Activated T-cell treated with anti-CD3 and anti-CD28 coated beads, Interleukin-2, amount 50 U/mL, for 48 hours (primary cell): ENCODE measurements at regions not wholly inside any gene's neighbourhood (a gene's known extent, or its start where the extent isn't known, plus 50 kb on each side); places are given as distances from the start of the nearest gene placed in this dataset.

Experiments
- DNase-seq, 2 experiments: peaks; one replicate each; pipeline ENCODE4 v3.0.0-alpha.2; 2020

DNA sequence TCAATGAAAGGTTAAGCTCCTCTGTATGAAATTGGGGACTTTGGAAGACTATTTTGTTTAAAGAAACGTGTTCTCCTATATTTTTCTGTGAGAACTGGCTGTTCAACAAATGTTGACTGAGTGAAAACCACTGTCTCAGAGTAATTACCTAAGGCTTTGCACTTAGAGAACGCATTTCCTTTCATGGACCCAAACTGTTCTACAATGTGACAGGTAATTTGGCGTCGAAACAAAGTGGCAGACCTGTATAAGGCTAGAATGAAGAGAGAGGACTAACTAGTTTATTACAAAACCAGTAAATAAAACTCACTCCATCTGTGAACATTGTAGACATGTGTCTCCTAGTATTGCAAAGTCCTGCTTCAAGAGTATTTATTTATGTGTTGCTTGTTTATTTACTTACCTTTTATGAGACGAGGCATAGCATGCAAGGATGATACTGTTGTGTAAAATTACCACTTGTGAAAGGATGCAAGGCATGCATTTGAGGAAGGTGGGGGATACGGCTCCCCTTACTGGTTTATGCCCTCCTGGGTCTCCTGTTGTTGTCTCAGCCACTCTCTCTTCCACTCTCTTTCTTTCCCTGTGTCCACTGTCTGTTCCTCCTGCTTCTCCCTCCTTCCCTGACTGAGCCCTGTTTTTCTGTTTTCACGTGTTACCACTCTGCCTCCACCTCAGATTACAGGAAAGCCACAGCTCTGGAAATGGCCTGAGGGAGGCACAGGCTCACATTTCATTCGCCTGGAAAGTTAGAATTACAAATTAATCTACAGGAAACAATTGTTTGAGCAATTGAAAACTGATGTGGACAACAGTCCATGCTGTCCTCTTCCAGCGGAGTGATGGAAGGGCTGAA is 444.0 kb upstream of the ZNF608 start:
- DNase-seq: no peak

DNA sequence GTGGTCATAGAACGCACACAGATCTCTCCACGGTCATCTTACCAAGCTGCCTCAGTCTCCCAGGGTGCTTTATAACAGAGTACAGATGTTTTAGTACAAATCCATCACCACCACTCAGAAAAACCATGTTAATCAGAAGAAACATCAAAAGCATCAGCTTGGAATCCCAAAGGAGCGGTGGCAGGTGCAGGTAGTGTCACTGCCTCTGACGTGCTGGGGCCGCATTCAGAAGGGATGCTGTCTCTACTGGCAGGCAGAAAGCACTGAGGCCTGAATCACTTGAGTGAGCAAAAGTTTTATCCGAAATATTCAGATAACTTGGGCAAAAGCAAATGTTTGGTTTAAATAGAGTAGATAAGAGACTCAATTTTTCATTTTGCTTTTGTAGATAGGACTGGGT is 448.4 kb upstream of the ZNF608 start:
- no peak for DNase-seq

GRCh38 chr5:125196481-125197111 is 450.2 kb upstream of the ZNF608 start:
- DNase-seq: no peak

DNA sequence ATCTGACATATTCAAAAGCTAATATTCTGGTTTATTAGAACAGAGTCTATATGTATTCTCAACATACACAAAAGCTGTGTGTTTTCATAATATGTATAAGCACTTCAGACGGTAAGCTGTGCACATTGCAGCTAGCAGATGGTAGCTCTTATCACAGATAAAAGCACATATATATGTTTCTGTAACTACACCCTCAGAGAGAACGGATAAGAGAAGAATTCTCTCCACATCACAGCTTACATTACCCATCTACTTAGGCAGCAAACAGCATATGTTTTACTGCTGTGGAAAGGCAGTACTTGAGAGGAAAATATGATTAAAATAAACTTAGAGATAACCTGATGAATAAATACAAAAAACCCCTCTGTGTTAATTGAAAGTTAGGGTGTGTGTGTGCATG is 450.9 kb upstream of the ZNF608 start:
- no peak for DNase-seq

DNA sequence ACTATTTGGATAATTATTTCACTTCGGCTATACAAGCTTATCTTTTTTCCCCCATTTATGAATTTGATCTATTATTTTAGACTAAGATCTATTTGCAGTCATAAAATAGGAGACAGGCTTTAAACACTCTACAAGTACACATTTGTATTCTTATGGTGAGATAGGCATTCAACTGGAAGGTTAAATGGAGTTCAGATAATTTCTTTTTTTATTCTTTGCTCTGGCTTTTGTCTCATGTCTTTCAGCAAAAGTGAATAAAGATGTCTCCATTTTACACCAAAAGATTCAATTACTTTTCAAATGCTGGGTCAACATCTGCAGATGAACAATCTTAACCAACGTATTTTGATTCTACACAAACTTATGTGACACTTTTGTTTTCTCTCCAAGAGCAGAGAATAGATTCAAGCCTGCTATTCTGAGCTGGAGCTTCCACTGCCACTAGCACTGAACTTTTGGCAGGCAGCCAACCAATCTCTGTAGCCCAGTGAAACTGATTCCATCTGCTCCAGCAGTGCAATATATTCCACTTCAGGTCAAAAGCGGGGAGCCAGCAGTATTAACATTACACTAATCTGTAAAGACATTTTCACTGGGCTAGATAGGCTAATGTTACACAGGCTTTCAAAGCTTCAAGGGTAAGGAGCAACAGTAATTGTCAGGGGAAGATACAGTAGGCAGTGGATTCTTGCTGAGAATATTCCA is 452.0 kb upstream of the ZNF608 start:
- no peak for DNase-seq

GRCh38 chr5:125199373-125199772 is 452.9 kb upstream of the ZNF608 start:
- no peak for DNase-seq

DNA sequence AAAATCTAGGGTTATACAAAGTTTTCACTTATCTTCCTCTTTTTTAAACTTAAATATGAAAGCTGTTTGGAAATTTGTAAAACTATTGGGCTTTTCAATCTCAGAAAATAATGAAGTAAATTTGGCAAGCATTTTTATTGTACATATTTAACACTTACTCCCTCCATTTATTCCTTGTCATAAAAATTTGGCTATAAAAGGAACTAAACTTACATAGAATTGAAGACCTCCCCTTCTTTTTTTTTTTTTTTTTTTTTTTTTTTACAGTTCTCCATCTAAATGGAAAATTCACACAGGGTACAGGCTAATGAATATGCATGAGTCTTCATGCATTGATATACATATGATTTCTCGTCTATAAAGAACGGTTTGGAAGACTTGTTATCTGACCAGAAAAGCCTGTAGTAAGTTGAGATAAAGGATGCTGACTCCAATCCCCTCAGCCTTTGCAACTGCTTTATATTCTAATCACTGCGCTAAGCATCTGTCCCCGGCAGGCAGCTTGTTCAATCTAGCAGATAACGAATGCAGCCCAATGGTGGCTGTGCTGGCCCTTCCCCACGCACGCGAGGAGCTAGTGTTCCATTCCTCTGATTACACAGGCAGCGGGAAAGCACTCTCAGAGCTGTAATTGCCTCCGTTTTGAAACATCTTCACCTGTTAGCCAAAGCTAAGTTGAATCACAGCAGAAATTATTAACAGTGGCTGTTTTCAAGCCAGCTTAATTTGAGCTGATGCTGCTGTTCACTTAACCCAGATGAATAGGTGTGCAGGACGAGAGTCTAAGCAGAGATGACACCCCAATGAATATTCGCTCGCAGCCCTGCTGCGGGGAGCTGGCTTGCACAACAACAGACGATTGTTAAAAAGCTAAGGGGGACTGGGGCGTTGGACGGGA is 453.8 kb upstream of the ZNF608 start:
- no peak for DNase-seq

DNA sequence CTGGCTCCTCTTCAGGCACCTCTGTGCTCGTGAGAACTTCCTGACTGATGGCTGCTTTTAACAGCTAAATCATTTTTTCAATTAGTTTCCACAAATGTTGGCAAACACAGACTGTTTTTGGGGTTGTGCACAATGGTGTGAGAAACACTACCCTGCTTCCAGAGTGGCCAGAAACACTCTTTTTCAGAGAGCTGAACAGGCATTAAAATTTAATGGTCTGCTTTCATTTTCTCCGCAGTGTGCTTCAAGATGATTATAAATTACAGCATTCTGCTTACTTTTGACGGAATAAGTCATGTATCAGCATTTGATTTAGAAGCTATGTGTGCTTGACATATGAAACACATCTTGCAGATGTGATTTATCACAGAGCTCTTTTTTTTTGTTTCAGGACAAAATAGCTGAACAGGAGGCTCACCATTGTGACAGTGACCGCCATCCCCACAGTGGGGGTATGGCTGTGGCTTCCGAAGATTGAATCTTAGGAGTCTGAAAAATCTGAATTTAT is 454.5 kb upstream of the ZNF608 start:
- no peak for DNase-seq

- no peak for DNase-seq
These were observed 455.1 kb upstream of the ZNF608 start for GRCh38 chr5:125201446-125202052.

DNA sequence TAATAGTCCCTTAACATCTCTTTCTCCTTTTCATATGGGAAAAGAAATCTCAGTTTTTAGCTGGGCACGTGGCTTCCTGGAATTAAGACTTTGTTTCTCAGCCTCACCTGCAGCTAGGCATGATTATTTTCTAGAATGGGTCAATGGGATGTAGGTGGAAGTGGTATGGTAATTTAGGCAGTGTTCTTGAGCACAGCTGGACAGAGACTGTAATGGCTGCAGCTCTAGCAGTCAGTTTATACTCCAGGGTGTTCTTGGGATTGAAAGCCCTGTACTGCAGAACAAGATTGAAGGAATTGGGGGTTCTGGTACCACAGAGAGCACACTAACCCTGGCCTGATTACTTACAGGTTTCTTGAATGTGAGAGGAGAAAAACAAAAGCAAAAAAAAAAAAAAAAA is 455.9 kb upstream of the ZNF608 start:
- DNase-seq: no peak

GRCh38 chr5:125202871-125203438 is 456.5 kb upstream of the ZNF608 start:
- no peak for DNase-seq

DNA sequence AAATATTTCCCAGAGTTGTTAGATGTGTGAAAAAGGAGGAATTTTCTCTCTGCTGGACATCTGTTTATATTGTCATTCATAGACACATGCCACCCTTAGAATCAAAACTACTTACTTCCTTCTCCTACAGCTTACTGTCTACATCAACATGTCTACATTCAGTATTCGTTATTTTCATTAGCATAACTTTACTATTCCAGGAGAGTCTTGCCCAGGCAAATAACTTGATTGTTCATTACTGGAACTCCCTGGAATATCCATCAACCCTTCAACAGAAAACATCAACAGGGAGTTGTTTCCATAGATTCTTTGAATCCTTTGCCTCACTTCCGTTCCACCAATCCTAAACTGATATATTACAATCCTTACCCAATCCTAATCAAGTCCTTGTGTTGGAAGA is 457.5 kb upstream of the ZNF608 start:
- no peak for DNase-seq

DNA sequence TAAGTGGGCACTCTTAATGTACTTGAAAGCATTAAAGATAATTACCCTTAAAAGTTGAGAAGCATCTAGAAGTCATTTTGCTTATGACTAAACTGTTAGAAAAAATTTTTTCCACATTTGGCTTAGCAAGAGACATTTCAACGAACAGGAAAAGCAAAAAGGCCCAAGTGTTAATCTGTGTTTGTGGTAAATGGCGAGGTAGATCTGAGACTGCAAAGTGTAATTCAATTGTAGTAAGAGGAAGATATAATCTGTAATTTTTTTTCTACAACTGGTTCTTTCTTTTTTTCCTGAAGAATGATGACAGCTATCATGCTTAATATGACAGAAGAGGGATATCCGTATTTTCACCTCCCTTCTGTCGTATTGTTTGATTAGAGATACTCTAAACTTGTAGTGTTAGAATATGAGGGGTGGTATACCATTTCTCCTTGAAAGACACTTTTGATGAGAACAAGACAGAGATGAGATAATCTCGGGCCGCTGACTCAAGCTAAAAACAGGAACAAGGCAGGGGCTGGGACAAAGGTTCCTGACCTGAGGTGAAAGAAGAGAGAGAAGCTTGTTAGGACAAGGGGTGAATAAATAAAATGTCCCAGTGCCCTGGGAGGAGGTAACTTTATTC is 459.3 kb upstream of the ZNF608 start:
- no peak for DNase-seq

GRCh38 chr5:125207856-125208255 is 461.4 kb upstream of the ZNF608 start:
- no peak for DNase-seq

GRCh38 chr5:125209650-125210049 is 463.2 kb upstream of the ZNF608 start:
- no peak for DNase-seq

- DNase-seq: no peak
These were observed 464.0 kb upstream of the ZNF608 start for GRCh38 chr5:125210242-125210947.

GRCh38 chr5:125214080-125214479 is 467.6 kb upstream of the ZNF608 start:
- no peak for DNase-seq

DNA sequence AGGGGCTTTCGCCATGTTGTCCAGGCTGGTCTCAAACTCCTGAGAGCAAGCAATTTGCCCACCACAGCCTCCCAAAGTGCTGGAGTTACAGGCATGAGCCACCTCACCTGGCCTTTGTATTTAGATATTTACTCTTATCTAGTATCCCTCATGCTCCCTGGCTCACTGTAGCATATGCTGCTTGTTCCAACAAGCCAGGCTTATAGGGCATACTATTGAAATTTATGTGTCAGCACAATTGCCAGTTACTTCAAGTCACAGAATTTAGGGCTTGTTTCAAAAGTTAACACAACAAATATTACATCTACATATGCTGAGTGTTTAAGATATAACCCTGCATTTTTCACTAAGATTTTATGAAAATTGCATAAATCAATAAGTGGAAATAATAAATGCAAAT is 469.2 kb upstream of the ZNF608 start:
- no peak for DNase-seq

GRCh38 chr5:125219710-125220109 is 473.3 kb upstream of the ZNF608 start:
- DNase-seq: no peak

DNA sequence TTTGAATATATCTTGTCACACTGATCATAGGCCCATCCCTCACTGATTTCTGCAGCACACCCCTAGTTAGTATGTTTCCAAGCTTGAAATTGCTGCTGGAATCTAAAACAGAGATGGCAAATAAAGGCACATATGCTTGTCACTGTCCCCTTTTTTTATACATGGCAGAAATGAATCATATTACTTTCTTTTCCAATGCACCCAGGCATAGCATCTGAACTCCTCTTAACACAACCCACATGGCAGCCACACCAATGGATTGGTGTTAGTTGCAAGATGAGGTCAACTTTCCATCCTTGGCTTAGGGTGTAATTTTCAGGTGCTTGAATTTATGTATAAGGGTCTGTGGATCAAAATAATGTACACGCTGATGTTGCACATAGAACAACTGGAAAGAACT is 473.8 kb upstream of the ZNF608 start:
- no peak for DNase-seq
